ENCODE measurements at regions not wholly inside any gene's neighbourhood (a gene's known extent, or its start where the extent isn't known, plus 50 kb on each side); places are given as distances from the start of the nearest gene placed in this dataset.

- TF ChIP-seq YY1 (IDR thresholded peaks at IDR 0.05; ENCODE audit: insufficient read depth, insufficient read length) (no peak), ZNF274 (IDR thresholded peaks at IDR 0.05; ENCODE audit: low read depth, low read length) (no peak)
Observed at GRCh38 chr19:31772915-31773314, 423.7 kb upstream of the TSHZ3 start.
